ENCODE measurements at regions not wholly inside any gene's neighbourhood (a gene's known extent, or its start where the extent isn't known, plus 50 kb on each side); places are given as distances from the start of the nearest gene placed in this dataset.

DNA sequence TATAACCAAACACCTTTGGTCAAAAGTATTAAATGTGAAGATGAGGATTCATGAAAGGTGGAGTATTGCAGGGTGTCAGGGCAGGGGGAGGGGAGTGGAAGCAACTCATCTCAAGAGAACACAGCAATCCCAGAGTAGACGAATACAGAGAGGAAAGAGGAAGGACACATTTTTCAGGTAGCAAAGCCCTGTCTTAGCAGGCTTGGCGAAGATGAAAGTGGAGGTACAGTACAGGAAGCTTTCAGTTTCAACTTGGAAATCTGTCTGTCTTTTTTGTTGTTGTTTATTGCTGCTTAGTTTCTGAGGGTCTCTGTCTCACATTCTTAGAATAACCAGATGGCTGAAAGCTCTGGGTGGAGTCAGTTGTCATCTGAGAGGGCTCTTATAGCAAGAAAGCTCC lies 80.8 kb upstream of the GPR149 start (continued):
- TF ChIP-seq ZNF532 (CRISPR knock-in tag; IDR thresholded peaks at IDR 0.05; ENCODE audit: borderline replicate concordance) (no peak), ETV6 (CRISPR knock-in tag; IDR thresholded peaks at IDR 0.05) (no peak), ZNF232 (CRISPR knock-in tag; IDR thresholded peaks at IDR 0.05) (no peak), ZNF317 (CRISPR knock-in tag; IDR thresholded peaks at IDR 0.05; ENCODE audit: borderline replicate concordance, low read depth) (no peak), CBFB (CRISPR knock-in tag; IDR thresholded peaks at IDR 0.05; ENCODE audit: low read depth) (no peak)

DNA sequence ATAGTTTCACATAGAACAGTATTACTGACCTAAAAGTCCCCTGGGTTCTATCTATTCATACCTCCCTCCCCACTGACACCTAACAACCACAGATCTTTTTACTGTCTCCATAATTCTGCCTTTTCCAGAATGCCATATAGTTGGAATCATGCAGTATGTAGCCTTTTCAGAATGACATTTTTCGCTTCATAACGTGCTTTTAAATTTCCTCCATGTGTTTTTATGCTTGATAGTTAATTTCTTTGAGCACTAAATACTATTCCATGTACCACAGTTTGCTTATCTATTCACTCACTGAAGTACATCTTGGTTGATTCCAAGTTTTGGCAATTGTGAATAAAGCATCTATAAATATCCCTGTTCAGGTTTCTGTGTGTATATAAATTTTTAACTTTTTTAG lies 77.7 kb upstream of the GPR149 start:
- no peaks in the 10 kb centered on the region for H3K27me3 Mint-ChIP-seq (ENCODE audit: low read depth)
- no peak for DNase-seq (ENCODE audit: low spot score)
- no peak for TF ChIP-seq USF2 (CRISPR knock-in tag; IDR thresholded peaks at IDR 0.05)
- no peak for TF ChIP-seq ZNF423 (CRISPR knock-in tag; IDR thresholded peaks at IDR 0.05)
- TF ChIP-seq IRF2 (CRISPR knock-in tag; IDR thresholded peaks at IDR 0.05; ENCODE audit: borderline replicate concordance, low read depth) = no peak
- TF ChIP-seq, protein P1, sequence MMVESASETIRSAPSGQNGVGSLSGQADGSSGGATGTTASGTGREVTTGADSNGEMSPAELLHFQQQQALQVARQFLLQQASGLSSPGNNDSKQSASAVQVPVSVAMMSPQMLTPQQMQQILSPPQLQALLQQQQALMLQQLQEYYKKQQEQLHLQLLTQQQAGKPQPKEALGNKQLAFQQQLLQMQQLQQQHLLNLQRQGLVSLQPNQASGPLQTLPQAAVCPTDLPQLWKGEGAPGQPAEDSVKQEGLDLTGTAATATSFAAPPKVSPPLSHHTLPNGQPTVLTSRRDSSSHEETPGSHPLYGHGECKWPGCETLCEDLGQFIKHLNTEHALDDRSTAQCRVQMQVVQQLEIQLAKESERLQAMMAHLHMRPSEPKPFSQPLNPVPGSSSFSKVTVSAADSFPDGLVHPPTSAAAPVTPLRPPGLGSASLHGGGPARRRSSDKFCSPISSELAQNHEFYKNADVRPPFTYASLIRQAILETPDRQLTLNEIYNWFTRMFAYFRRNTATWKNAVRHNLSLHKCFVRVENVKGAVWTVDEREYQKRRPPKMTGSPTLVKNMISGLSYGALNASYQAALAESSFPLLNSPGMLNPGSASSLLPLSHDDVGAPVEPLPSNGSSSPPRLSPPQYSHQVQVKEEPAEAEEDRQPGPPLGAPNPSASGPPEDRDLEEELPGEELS (CRISPR knock-in tag; IDR thresholded peaks at IDR 0.05) = no peak
- TF ChIP-seq TCF7 (CRISPR knock-in tag; IDR thresholded peaks at IDR 0.05; ENCODE audit: low read depth) = no peak
- no peak for TF ChIP-seq ZNF121 (CRISPR knock-in tag; IDR thresholded peaks at IDR 0.05)
- no peak for TF ChIP-seq E2F5 (CRISPR knock-in tag; IDR thresholded peaks at IDR 0.05)
- no peak for TF ChIP-seq NFYB (CRISPR knock-in tag; conservative IDR thresholded peaks at IDR 0.05; ENCODE audit: low read depth)
- TF ChIP-seq JUN (CRISPR knock-in tag; IDR thresholded peaks at IDR 0.05) = no peak
- TF ChIP-seq, protein P2, sequence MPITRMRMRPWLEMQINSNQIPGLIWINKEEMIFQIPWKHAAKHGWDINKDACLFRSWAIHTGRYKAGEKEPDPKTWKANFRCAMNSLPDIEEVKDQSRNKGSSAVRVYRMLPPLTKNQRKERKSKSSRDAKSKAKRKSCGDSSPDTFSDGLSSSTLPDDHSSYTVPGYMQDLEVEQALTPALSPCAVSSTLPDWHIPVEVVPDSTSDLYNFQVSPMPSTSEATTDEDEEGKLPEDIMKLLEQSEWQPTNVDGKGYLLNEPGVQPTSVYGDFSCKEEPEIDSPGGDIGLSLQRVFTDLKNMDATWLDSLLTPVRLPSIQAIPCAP (CRISPR knock-in tag; IDR thresholded peaks at IDR 0.05) = no peak
- no peak for TF ChIP-seq PREB (CRISPR knock-in tag; IDR thresholded peaks at IDR 0.05; ENCODE audit: borderline replicate concordance)
- TF ChIP-seq, protein P3, sequence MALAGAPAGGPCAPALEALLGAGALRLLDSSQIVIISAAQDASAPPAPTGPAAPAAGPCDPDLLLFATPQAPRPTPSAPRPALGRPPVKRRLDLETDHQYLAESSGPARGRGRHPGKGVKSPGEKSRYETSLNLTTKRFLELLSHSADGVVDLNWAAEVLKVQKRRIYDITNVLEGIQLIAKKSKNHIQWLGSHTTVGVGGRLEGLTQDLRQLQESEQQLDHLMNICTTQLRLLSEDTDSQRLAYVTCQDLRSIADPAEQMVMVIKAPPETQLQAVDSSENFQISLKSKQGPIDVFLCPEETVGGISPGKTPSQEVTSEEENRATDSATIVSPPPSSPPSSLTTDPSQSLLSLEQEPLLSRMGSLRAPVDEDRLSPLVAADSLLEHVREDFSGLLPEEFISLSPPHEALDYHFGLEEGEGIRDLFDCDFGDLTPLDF (CRISPR knock-in tag; IDR thresholded peaks at IDR 0.05) = no peak
- no peak for TF ChIP-seq ELF4 (CRISPR knock-in tag; IDR thresholded peaks at IDR 0.05; ENCODE audit: low read depth)
- no peak for TF ChIP-seq GTF2I (CRISPR knock-in tag; conservative IDR thresholded peaks at IDR 0.05)
- no peak for TF ChIP-seq FOXP1 (CRISPR knock-in tag; IDR thresholded peaks at IDR 0.05; ENCODE audit: borderline replicate concordance)
- TF ChIP-seq ZNF138 (CRISPR knock-in tag; conservative IDR thresholded peaks at IDR 0.05) = no peak
- TF ChIP-seq NFATC4 (CRISPR knock-in tag; IDR thresholded peaks at IDR 0.05) = no peak
- no peak for TF ChIP-seq ZNF263 (CRISPR knock-in tag; IDR thresholded peaks at IDR 0.05; ENCODE audit: low read depth)
- TF ChIP-seq JAZF1 (CRISPR knock-in tag; IDR thresholded peaks at IDR 0.05) = no peak
- CTCF ChIA-PET = no interaction called here
- peaks cover 8% of the 10 kb centered on the region; the same call in 1 of the 2 replicates for H3K4me1 Mint-ChIP-seq
- no peak for ATAC-seq
- no peak overlapping the region for H3K27ac Mint-ChIP-seq
- POLR2A ChIA-PET = no interaction called here
- peaks cover 15% of the 10 kb centered on the region for H3K9me3 Mint-ChIP-seq
- no peak overlapping the region for H3K4me3 Mint-ChIP-seq
- H3K36me3 Mint-ChIP-seq = no peaks in the 10 kb centered on the region

All from WTC11 (cell line).